Omental fat pad (tissue), 3 donors: ENCODE measurements at regions not wholly inside any gene's neighbourhood (a gene's known extent, or its start where the extent isn't known, plus 50 kb on each side); places are given as distances from the start of the nearest gene placed in this dataset.

Experiments used
- ATAC-seq: fragments of 150-250 bp; one replicate; pipeline ENCODE4 v1.9.1; 2016; ENCODE audit warnings: mild to moderate bottlenecking, moderate library complexity; ENCODE audit not compliant: low FRiP score
- DNase-seq: peaks from one replicate; pipeline ENCODE4 v3.0.0-alpha.2; 2019; ENCODE audit warnings: low spot score
- CTCF ChIP-seq, 3 donors: fragments of 450-650 bp; IDR thresholded peaks; one replicate each; pipeline ENCODE4 v1.5.1; 2016 to 2017; ENCODE audit warnings: antibody characterized with exemption in 3 of 3, mild to moderate bottlenecking in 3 of 3, moderate library complexity in 2 of 3

GRCh38 chr6:159118924-159119323 lies 50.3 kb upstream of the FNDC1 start:
- DNase-seq (no peak), ATAC-seq (no peak)
- TF ChIP-seq CTCF (IDR thresholded peaks at IDR 0.05): no peak

- TF ChIP-seq CTCF (IDR thresholded peaks at IDR 0.05): no peak
- no peak for ATAC-seq
- no peak for DNase-seq
These were observed 51.6 kb upstream of the FNDC1 start for GRCh38 chr6:159117563-159117962.

- TF ChIP-seq CTCF (IDR thresholded peaks at IDR 0.05): no peak
- no peak for DNase-seq
- ATAC-seq: peak; percentile 76
These were observed 52.2 kb upstream of the FNDC1 start for GRCh38 chr6:159117046-159117445.

- no peak for TF ChIP-seq CTCF (IDR thresholded peaks at IDR 0.05)
- DNase-seq (no peak), ATAC-seq (no peak)
These were observed 52.9 kb upstream of the FNDC1 start for GRCh38 chr6:159116343-159116742.

GRCh38 chr6:159114569-159114968 lies 54.6 kb upstream of the FNDC1 start:
- ATAC-seq (no peak), DNase-seq (no peak)
- TF ChIP-seq CTCF (IDR thresholded peaks at IDR 0.05): no peak

- no peak for ATAC-seq
- DNase-seq: no peak
- TF ChIP-seq CTCF (IDR thresholded peaks at IDR 0.05): no peak
These were observed 56.0 kb upstream of the FNDC1 start for GRCh38 chr6:159113223-159113622.

- no peak for DNase-seq
- no peak for ATAC-seq
- TF ChIP-seq CTCF (IDR thresholded peaks at IDR 0.05): no peak
These were observed 56.5 kb upstream of the FNDC1 start for GRCh38 chr6:159112714-159113113.
